Fibroblast of peridontal ligament (primary cell): ENCODE measurements at regions not wholly inside any gene's neighbourhood (a gene's known extent, or its start where the extent isn't known, plus 50 kb on each side); places are given as distances from the start of the nearest gene placed in this dataset.

ENCODE experiments used
- DNase-seq: peaks from one replicate; pipeline ENCODE4 v3.0.0-alpha.2; 2010; ENCODE audit errors: extremely low read depth

GRCh38 chr5:166050531-166050930, 2240.9 kb upstream of the WWC1 start:
- no peak for DNase-seq

- DNase-seq: no peak
These were observed 2232.8 kb upstream of the WWC1 start for GRCh38 chr5:166058660-166059059.

- no peak for DNase-seq
These were observed 2229.4 kb upstream of the WWC1 start for GRCh38 chr5:166062094-166062493.

GRCh38 chr5:166062719-166063118, 2228.7 kb upstream of the WWC1 start:
- DNase-seq: no peak

GRCh38 chr5:166063261-166063660, 2228.2 kb upstream of the WWC1 start:
- no peak for DNase-seq

- DNase-seq: no peak
These were observed 2222.7 kb upstream of the WWC1 start for GRCh38 chr5:166068547-166069335.

- no peak for DNase-seq
These were observed 2217.4 kb upstream of the WWC1 start for GRCh38 chr5:166073901-166074581.

GRCh38 chr5:166074582-166075481, 2216.6 kb upstream of the WWC1 start:
- no peak for DNase-seq

GRCh38 chr5:166083183-166083959, 2208.1 kb upstream of the WWC1 start:
- DNase-seq: no peak

- no peak for DNase-seq
These were observed 2204.9 kb upstream of the WWC1 start for GRCh38 chr5:166086568-166086967.

- no peak for DNase-seq
These were observed 2202.9 kb upstream of the WWC1 start for GRCh38 chr5:166088389-166089039.

GRCh38 chr5:166091931-166092330, 2199.5 kb upstream of the WWC1 start:
- DNase-seq: no peak

GRCh38 chr5:166093312-166093711, 2198.1 kb upstream of the WWC1 start:
- no peak for DNase-seq

- no peak for DNase-seq
These were observed 2188.5 kb upstream of the WWC1 start for GRCh38 chr5:166102947-166103346.

- no peak for DNase-seq
These were observed 2180.4 kb upstream of the WWC1 start for GRCh38 chr5:166111021-166111420.

- no peak for DNase-seq
These were observed 2174.1 kb upstream of the WWC1 start for GRCh38 chr5:166117072-166118066.

- DNase-seq: no peak
These were observed 2171.9 kb upstream of the WWC1 start for GRCh38 chr5:166119506-166119905.

GRCh38 chr5:166123717-166124116, 2167.7 kb upstream of the WWC1 start:
- DNase-seq: no peak

- no peak for DNase-seq
These were observed 2163.5 kb upstream of the WWC1 start for GRCh38 chr5:166127766-166128570.
